HepG2 (cell line): ENCODE measurements at regions not wholly inside any gene's neighbourhood (a gene's known extent, or its start where the extent isn't known, plus 50 kb on each side); places are given as distances from the start of the nearest gene placed in this dataset.
"Not testable (repeated sequence)": the region's sequence is repeated elsewhere in the genome, so short reads cannot be mapped to it uniquely, and the experiment has no call there.

Experiments
- ATAC-seq: fragments of 200-7000 bp; cut with Tn5 transposase; 3 replicates; pipeline ENCODE4 v1.9.1; 2020; ENCODE audit warnings: mild to moderate bottlenecking, moderate library complexity
- BruUV-seq: library from RNA; stranded (reverse); fragments of 400-500 nt; replicated peaks from 2 replicates; lab custom pipeline; 2021; lab: Mats Ljungman, UMichigan
- CTCF ChIA-PET: fragments of 300-600 bp; formaldehyde crosslinking; extraction: SDS; loops from one replicate; lab custom pipeline; 2021; ENCODE audit warnings: low total read pairs, inconsistent platforms, low intra/inter-chr PET ratio; lab: Yijun Ruan, JAX
- POLR2A ChIA-PET: fragments of 350-600 bp; sonication (Branson Sonifier 250); formaldehyde crosslinking; loops from one replicate; lab custom pipeline; 2020; ENCODE audit warnings: antibody characterized with exemption, inconsistent platforms; lab: Yijun Ruan, JAX
- DNase-seq: peaks from one replicate; pipeline ENCODE4 v3.0.0-alpha.2; 2015; ENCODE audit warnings: low spot score
- FAIRE-seq: peaks from 3 replicates; lab custom pipeline; 2011; peaks lifted over from hg19 to GRCh38; lab: Jason Lieb, UNC
- H2AFZ ChIP-seq: one replicate; pipeline ENCODE4 v1.6.1; 2011; ENCODE audit warnings: low read length, inconsistent platforms
- H3K27ac ChIP-seq: fragments of 300-600 bp; 3 replicates; pipeline ENCODE4 v1.8.0; 2011; ENCODE audit warnings: mixed run types, mild to moderate bottlenecking, mixed read lengths, low read length, inconsistent platforms; ENCODE audit not compliant: insufficient read depth; ENCODE audit errors: extremely low read length
- H3K27me3 ChIP-seq, 2 experiments: fragments of 200-600 bp in 1 of 2; 2 replicates in 1 of 2; 3 replicates in 1 of 2; pipeline versions ENCODE4 v1.6.0 to v1.8.0; 2011; ENCODE audit warnings: low read length in 2 of 2, mild to moderate bottlenecking in 2 of 2, moderate library complexity in 2 of 2, inconsistent platforms in 1 of 2; ENCODE audit not compliant: insufficient read depth in 2 of 2, control insufficient read depth in 1 of 2
- H3K36me3 ChIP-seq, 2 experiments: fragments of 200-600 bp in 1 of 2; replicated peaks in 1 of 2; 2 replicates in 1 of 2; 3 replicates in 1 of 2; pipeline versions ENCODE4 v1.5.1 to v1.8.0; 2011; ENCODE audit warnings: low read length in 2 of 2, inconsistent platforms in 1 of 2; ENCODE audit not compliant: insufficient read depth in 2 of 2, control insufficient read depth in 1 of 2
- H3K4me1 ChIP-seq: 2 replicates; pipeline ENCODE4 v1.5.1; 2012; ENCODE audit warnings: low read length, inconsistent platforms; ENCODE audit not compliant: insufficient read depth
- H3K4me2 ChIP-seq: 2 replicates; pipeline ENCODE4 v1.6.0; 2011; ENCODE audit warnings: low read depth, low read length, inconsistent platforms
- H3K4me3 ChIP-seq, 3 experiments: fragments of 200-600 bp in 1 of 3; sonication (generic), shearing (Covaris generic) in 1 of 3; replicated peaks in 1 of 3; 2 replicates each; pipeline ENCODE4 v1.5.1; 2011 to 2016; ENCODE audit warnings: low read length in 3 of 3, inconsistent platforms in 2 of 3, low read depth in 2 of 3, mild to moderate bottlenecking in 2 of 3, control low read depth in 1 of 3, mixed read lengths in 1 of 3; ENCODE audit not compliant: insufficient read depth in 1 of 3
- H3K79me2 ChIP-seq: one replicate; pipeline ENCODE4 v1.6.1; 2011; ENCODE audit warnings: low read length, inconsistent platforms; ENCODE audit not compliant: insufficient read depth
- H3K9ac ChIP-seq: 2 replicates; pipeline ENCODE4 v1.6.0; 2011; ENCODE audit warnings: mild to moderate bottlenecking, low read depth, low read length, inconsistent platforms; ENCODE audit not compliant: insufficient read depth
- H3K9me3 ChIP-seq: 2 replicates; pipeline ENCODE4 v1.5.1; 2012; ENCODE audit warnings: mild to moderate bottlenecking, low read length
- H4K20me1 ChIP-seq: 2 replicates; pipeline ENCODE4 v1.6.0; 2011; ENCODE audit warnings: inconsistent platforms, mild to moderate bottlenecking, low read length, moderate library complexity; ENCODE audit not compliant: insufficient read depth
- ATF1 ChIP-seq: IDR thresholded peaks from 2 replicates; pipeline ENCODE4 v1.6.1; 2016; ENCODE audit warnings: mild to moderate bottlenecking, control low read depth
- DDIT3 ChIP-seq: sonication (generic); formaldehyde crosslinking; IDR thresholded peaks from 2 replicates; pipeline ENCODE4 v1.4.0; 2020; ENCODE audit warnings: mild to moderate bottlenecking, missing genetic modification reagents
- DPF2 ChIP-seq: sonication (generic); formaldehyde crosslinking; IDR thresholded peaks from 2 replicates; pipeline ENCODE4 v1.4.0; 2020; ENCODE audit warnings: mild to moderate bottlenecking, low read depth, missing genetic modification reagents, borderline replicate concordance
- FOXP4 ChIP-seq: sonication (generic); formaldehyde crosslinking; IDR thresholded peaks from 2 replicates; pipeline ENCODE4 v1.4.0; 2020; ENCODE audit warnings: missing genetic modification reagents
- GPBP1L1 ChIP-seq: sonication (generic); formaldehyde crosslinking; IDR thresholded peaks from 2 replicates; pipeline ENCODE4 v1.5.0; 2020; ENCODE audit warnings: mild to moderate bottlenecking, missing genetic modification reagents
- RFX5 ChIP-seq: IDR thresholded peaks from 2 replicates; pipeline ENCODE4 v1.6.1; 2011; ENCODE audit warnings: low read depth, low read length, improper control_type of control experiment
- ZNF326 ChIP-seq: sonication (generic); formaldehyde crosslinking; IDR thresholded peaks from 2 replicates; pipeline ENCODE4 v1.4.0; 2020; ENCODE audit warnings: missing genetic modification reagents, borderline replicate concordance
- ZNF75D ChIP-seq: sonication (generic); formaldehyde crosslinking; IDR thresholded peaks from 2 replicates; pipeline ENCODE4 v1.8.1; 2023; ENCODE audit warnings: missing genetic modification reagents, mild to moderate bottlenecking, borderline replicate concordance
- ZNF780A ChIP-seq: sonication (generic); formaldehyde crosslinking; IDR thresholded peaks from 2 replicates; pipeline ENCODE4 v1.8.0; 2022; ENCODE audit warnings: mild to moderate bottlenecking, missing genetic modification reagents, moderate library complexity
- WGBS: methylation state at CpG from one replicate; pipeline ENCODE4 v1.1.6; 2017; ENCODE audit warnings: low lambda C conversion rate; 5-methylcytosine and 5-hydroxymethylcytosine counted together
- in situ Hi-C: cut with HindIII; loops from 2 replicates; pipeline ENCODE4 v1.10.0; 2017; ENCODE audit warnings: low pct_unique_long_range_greater_than_20kb; ENCODE audit not compliant: extremely low pct_ligation_motif_present
- intact Hi-C: fragments of 100-400 bp; cut with micrococcal nuclease; formaldehyde crosslinking; loops from one replicate; pipeline ENCODE4 v1.10.0; 2022; ENCODE audit not compliant: unreplicated experiment

GRCh38 chr11:46207270-46207669, 70.2 kb upstream of the CREB3L1 start (continued):
- TF ChIP-seq GPBP1L1 (CRISPR knock-in tag): no peak
- no peak for TF ChIP-seq DPF2 (CRISPR knock-in tag)
- TF ChIP-seq ZNF780A (CRISPR knock-in tag): no peak
- no peak for TF ChIP-seq ATF1 (CRISPR knock-in tag)
- no peak for TF ChIP-seq ZNF326 (CRISPR knock-in tag)
- no peak for TF ChIP-seq DDIT3 (CRISPR knock-in tag)
- TF ChIP-seq ZNF75D (CRISPR knock-in tag): no peak
- TF ChIP-seq FOXP4 (CRISPR knock-in tag): no peak
- no peak for TF ChIP-seq RFX5

- DNase-seq, CTCF ChIA-PET: not testable (repeated sequence)
Observed at GRCh38 chr11:46204415-46204814, 73.0 kb upstream of the CREB3L1 start.

More at GRCh38 chr11:46204415-46204814, 73.0 kb upstream of the CREB3L1 start:
- BruUV-seq, POLR2A ChIA-PET, H3K4me3 ChIP-seq, intact Hi-C loops, H2AFZ ChIP-seq, H3K36me3 ChIP-seq, H3K9ac ChIP-seq, H4K20me1 ChIP-seq, H3K4me1 ChIP-seq, H3K27ac ChIP-seq, H3K9me3 ChIP-seq, in situ Hi-C loops, H3K79me2 ChIP-seq, H3K4me2 ChIP-seq, ATAC-seq, FAIRE-seq: not testable (repeated sequence)
- WGBS: 34% methylated on average over 7 of the region's 7 CpGs
- peaks cover 0 to 30% of the 10 kb centered on the region in 2 experiments; a peak in 2 of 5 replicates for H3K27me3 ChIP-seq
